T47D (cell line): ENCODE measurements at regions not wholly inside any gene's neighbourhood (a gene's known extent, or its start where the extent isn't known, plus 50 kb on each side); places are given as distances from the start of the nearest gene placed in this dataset.
A peak's percentile ranks its signal among the peaks of the same experiment; 100 is the strongest.
"Not testable (repeated sequence)": the region's sequence is repeated elsewhere in the genome, so short reads cannot be mapped to it uniquely, and the experiment has no call there.

ENCODE experiments used
- DNase-seq, 2 experiments: peaks; one replicate each; pipeline versions ENCODE4 v3.0.0 to v3.0.0-alpha.2; 2011 to 2012; ENCODE audit warnings: low read depth in 1 of 2, low spot score in 1 of 2
- JUND ChIP-seq: IDR thresholded peaks from 2 replicates; pipeline ENCODE4 v1.6.1; 2012; ENCODE audit warnings: low read depth
- in situ Hi-C: cut with HindIII; loops from 2 replicates; pipeline ENCODE4 v1.10.0; 2016; ENCODE audit warnings: low sequenced_read_pairs, low pct_unique_long_range_greater_than_20kb

GRCh38 chr2:195124391-195125079, 532.5 kb upstream of the SLC39A10 start:
- TF ChIP-seq JUND, result no peak
- in situ Hi-C loops, result no loop called here
- no peak for DNase-seq

DNA sequence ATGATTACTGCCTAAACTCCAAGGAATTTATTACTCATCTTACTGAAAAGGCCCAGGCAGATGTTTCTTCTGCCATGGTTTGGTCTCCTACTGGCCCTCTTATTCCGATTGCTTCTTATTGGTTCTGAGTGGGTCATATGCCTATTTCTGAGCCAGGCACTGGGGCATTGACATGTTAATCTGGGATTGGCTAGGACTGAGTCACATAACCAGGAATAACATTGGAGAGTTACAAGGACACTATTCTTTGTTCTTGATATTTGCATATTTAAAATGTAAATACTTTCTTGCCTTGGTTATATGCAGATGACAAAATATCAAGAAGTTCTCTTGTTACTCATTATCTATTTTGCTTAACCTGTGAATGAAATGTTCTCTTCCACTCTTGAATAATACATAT, 534.4 kb upstream of the SLC39A10 start:
- TF ChIP-seq JUND, result no peak
- no peak for DNase-seq
- in situ Hi-C loops, result no loop called here

GRCh38 chr2:195121341-195121740, 535.7 kb upstream of the SLC39A10 start:
- in situ Hi-C loops, result no loop called here
- DNase-seq, result no peak
- TF ChIP-seq JUND, result no peak

DNA sequence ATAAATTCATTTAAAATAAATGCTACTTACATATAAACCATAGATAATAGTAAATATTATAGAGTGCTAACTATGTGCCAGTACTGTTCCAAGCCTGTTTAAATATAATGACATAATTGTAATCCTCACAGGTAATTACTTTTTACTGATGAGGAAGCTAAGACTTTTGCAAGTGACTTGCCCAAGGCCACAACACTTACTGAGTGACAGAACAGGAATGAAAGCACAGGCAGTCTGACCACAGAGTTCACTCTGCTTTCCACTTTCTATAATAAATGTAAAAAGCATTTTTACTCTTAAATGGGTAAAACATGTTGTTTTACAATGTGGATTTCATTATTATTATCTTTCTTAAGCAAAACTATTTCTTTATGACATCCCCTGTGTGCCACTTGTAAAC, 537.8 kb upstream of the SLC39A10 start:
- in situ Hi-C loops, result no loop called here
- no peak for DNase-seq
- no peak for TF ChIP-seq JUND

DNA sequence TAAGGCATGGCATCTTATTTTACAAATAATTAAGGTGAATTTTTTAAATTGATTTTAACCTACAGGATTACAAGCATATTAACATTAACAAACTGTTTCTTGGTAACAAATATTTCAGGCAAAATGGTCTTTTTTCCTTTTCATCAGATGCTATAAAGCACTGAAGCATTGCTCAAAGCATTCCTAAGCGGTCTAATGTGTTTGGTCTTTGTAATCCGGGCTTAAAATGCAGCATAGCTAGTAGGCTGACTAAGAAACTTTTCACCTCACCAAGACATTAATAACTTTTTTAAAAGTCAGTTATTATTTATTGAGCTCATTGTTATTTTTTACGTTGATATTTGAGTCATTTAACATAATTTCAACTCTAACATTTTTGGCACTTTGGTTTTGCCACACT, 538.8 kb upstream of the SLC39A10 start:
- no peak for TF ChIP-seq JUND
- in situ Hi-C loops, result no loop called here
- DNase-seq, result no peak

DNA sequence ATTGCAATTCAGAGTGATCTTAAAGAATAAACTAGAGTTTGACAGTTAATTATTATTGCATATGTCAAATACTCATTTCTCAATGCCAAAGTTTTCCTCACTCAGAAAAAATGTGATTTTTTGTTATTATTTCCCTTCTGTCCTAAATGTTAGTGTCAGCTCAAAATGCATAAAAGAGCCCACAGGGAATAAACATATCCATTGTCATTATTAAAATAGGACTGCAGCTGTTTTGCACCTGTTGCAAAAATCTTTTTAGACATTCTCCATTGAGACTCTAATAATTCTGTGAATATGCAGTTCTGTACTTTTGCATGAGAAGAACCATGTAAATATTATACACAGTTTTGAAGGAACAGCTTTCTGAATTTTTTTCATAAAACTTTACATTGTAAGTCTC, 540.0 kb upstream of the SLC39A10 start:
- in situ Hi-C loops, result no loop called here
- no peak for TF ChIP-seq JUND
- no peak for DNase-seq

DNA sequence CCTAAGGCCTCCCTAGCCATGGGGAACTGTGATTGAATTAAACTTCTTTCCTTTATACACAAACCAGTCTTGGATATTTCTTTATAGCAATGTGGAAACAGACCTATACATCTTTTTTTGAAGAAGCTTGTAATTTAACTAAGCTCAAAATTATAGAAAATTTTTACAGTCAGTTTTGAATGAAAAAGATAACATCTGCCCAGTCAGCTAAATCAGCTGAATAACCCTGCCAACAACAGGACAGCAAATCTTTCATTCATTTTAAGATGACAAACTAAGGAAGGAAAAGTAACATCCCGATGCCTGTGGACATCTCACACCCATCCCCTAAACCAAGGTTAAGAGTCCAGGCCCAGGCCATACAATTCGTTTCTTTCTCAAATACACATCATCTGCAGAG, 541.3 kb upstream of the SLC39A10 start:
- TF ChIP-seq JUND, result no peak
- DNase-seq, result no peak
- in situ Hi-C loops, result no loop called here

DNA sequence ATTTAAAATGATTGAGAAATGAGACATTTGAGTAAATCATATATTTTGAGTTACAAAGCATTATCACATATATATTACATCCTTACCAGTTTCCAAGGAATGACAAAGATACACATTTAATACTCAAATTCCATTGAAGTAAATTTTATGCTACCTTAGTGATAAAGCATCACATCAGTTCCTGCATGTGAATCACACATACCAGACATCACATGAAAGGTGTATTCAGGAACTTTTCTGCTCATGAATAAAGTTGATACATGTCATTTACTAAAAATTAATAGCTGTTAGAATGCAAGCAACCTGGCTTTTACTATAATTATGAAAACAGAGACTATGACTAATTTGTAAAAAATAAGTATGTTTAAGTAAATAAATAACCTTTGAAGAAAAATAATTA, 548.8 kb upstream of the SLC39A10 start:
- TF ChIP-seq JUND, result no peak
- no peak for DNase-seq
- in situ Hi-C loops, result no loop called here

GRCh38 chr2:195106681-195107380, 550.2 kb upstream of the SLC39A10 start:
- DNase-seq, result no peak
- TF ChIP-seq JUND, result no peak
- in situ Hi-C loops, result no loop called here

GRCh38 chr2:195105581-195105980, 551.4 kb upstream of the SLC39A10 start:
- no peak for DNase-seq
- in situ Hi-C loops, result no loop called here
- no peak for TF ChIP-seq JUND

DNA sequence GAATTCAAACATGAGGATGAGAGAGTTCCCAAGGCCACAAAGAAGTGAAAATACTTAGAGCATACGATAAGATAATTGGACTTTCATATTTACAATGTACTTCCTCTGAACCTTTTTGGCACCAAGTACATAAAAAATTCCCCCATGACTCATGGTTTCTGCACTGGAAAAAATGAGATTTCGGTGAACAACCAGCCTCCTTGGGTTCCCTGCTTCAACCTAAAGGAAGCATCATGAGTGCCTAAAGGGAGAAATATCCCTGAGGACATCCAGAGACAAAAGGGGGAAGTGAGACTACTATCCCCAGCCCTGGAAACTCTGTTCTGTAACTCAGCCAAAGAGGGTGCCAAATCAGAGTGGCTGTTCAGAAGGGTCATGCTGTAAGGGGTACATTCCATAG, 562.7 kb upstream of the SLC39A10 start:
- in situ Hi-C loops, result no loop called here
- TF ChIP-seq JUND, result no peak
- no peak for DNase-seq

DNA sequence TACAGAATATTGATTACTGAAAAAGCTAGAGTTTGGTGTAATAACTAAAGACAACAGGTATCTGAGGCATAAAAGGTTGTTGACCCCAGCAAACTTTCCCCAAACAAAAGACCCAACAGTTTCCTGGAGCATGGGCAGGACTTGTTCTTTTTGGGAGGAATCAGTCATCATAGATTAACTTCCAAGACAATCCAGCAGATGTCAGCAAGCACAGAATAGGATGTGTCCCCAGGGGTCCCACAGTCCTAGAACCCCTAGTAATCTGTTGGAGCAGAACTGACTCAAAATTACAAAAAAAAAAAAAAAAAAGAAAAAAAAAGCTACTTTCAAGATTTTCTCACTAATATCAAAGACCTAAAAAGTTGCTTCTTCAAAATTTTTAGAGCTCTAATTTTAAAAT, 564.7 kb upstream of the SLC39A10 start:
- DNase-seq, result no peak
- TF ChIP-seq JUND, result no peak
- in situ Hi-C loops, result no loop called here

DNA sequence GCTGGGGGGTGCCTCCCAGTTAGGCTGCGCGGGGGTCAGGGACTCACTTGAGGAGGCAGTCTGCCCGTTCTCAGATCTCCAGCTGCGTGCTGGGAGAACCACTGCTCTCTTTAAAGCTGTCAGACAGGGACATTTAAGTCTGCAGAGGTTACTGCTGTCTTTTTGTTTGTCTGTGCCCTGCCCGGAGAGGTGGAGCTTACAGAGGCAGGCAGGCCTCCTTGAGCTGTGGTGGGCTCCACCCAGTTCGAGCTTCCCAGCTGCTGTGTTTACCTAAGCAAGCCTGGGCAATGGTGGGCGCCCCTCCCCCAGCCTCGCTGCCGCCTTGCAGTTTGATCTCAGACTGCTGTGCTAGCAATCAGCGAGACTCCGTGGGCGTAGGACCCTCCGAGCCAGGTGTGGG, 584.2 kb upstream of the SLC39A10 start:
- peak in 1 of 2 experiments; percentile 6 for DNase-seq
- in situ Hi-C loops, result not testable (repeated sequence)

DNA sequence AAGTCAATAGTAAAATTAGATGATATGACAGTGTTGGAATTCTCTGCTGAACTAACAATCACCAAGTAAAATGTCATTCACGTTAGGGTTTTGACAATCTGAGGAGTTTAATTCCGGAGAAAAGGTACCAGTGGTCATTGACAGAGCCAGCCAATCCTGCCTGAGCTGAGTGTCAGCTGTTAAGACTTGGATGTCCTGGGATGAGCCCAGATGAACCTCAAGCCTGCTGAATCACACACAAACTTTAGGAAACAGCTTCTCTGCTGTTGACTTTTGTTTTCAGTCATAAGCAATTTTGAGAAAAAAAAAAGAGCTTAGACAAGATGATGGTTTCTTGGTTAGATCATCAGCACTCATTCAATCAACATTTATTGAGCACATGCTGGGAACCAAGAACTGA, 600.0 kb upstream of the SLC39A10 start:
- no peak for DNase-seq
- TF ChIP-seq JUND, result no peak
- in situ Hi-C loops, result no loop called here
